GM12801 (cell line): ENCODE measurements at regions not wholly inside any gene's neighbourhood (a gene's known extent, or its start where the extent isn't known, plus 50 kb on each side); places are given as distances from the start of the nearest gene placed in this dataset.

ENCODE experiments used
- CTCF ChIP-seq: IDR thresholded peaks from one replicate; pipeline ENCODE4 v1.5.1; 2011; ENCODE audit warnings: control low read depth; ENCODE audit not compliant: insufficient read length; ENCODE audit errors: extremely low read depth

GRCh38 chr20:11371831-11372230 lies 545.9 kb upstream of the BTBD3 start:
- TF ChIP-seq CTCF: no peak

- TF ChIP-seq CTCF: no peak
Measured at GRCh38 chr20:11372876-11373790, 544.6 kb upstream of the BTBD3 start.

GRCh38 chr20:11375335-11375734 lies 542.4 kb upstream of the BTBD3 start:
- no peak for TF ChIP-seq CTCF

GRCh38 chr20:11375966-11376365 lies 541.7 kb upstream of the BTBD3 start:
- no peak for TF ChIP-seq CTCF

- no peak for TF ChIP-seq CTCF
Measured at GRCh38 chr20:11376420-11376819, 541.3 kb upstream of the BTBD3 start.

- TF ChIP-seq CTCF: no peak
Measured at GRCh38 chr20:11376998-11377397, 540.7 kb upstream of the BTBD3 start.

GRCh38 chr20:11377761-11378160 lies 539.9 kb upstream of the BTBD3 start:
- TF ChIP-seq CTCF: no peak
